DOHH2 (cell line): ENCODE measurements at regions not wholly inside any gene's neighbourhood (a gene's known extent, or its start where the extent isn't known, plus 50 kb on each side); places are given as distances from the start of the nearest gene placed in this dataset.
"Not testable (repeated sequence)": the region's sequence is repeated elsewhere in the genome, so short reads cannot be mapped to it uniquely, and the experiment has no call there.

Experiments
- CTCF ChIP-seq: fragments of 200-600 bp; sonication (generic); IDR thresholded peaks from one replicate; pipeline ENCODE4 v1.5.1; 2014; ENCODE audit warnings: antibody characterized with exemption, mild to moderate bottlenecking, low read depth, low read length; ENCODE audit not compliant: poor library complexity, severe bottlenecking
- EZH2phosphoT487 ChIP-seq: fragments of 200-600 bp; sonication (generic); IDR thresholded peaks from 2 replicates; pipeline ENCODE4 v1.6.1; 2017; ENCODE audit warnings: borderline replicate concordance, mild to moderate bottlenecking, antibody characterized with exemption, low read length, moderate library complexity, mixed read lengths

GRCh38 chr2:66144324-66144723 is 290.6 kb upstream of the MEIS1 start:
- TF ChIP-seq CTCF, EZH2phosphoT487: not testable (repeated sequence)
